ENCODE measurements at regions not wholly inside any gene's neighbourhood (a gene's known extent, or its start where the extent isn't known, plus 50 kb on each side); places are given as distances from the start of the nearest gene placed in this dataset.
"Not testable (repeated sequence)": the region's sequence is repeated elsewhere in the genome, so short reads cannot be mapped to it uniquely, and the experiment has no call there.

DNA sequence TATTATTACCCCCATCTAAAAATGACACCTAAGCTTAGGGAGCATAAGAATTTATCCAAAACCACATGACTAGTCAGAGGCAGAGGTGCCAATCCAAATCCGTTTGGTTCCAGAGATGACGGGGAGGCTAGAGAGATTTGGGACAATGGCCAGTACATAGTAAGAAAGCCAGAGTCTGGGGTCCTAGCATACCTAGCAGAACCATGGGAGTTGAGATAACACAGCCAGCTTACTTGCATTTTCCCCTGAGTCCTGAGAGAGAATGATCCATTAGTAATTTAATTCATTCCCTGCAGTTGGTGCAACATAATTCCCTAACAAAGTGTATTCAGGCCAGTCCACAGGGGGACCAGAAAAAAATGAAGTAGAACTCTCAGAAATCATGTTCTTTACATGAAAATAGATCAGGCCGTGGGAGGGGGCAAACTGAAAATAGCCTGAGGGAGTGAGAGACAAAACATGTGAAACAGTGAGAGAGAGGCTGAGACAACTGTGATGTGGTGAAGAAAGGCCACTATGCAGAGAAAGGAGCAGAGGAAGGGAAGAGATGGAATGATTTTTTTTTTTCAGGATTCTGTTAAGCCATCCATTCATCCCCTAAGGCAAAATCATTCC lies 243.3 kb downstream of the BRINP2 start:
- Histone ChIP-seq H3K27me3 (ENCODE audit: control insufficient read depth, insufficient read depth, low read length) (no peaks in the 10 kb centered on the region), H3K36me3 (ENCODE audit: control insufficient read depth, insufficient read depth, low read length) (no peaks in the 10 kb centered on the region), H3K4me3 (ENCODE audit: low read depth, low read length) (no peak overlapping the region)
- TF ChIP-seq, protein P1, sequence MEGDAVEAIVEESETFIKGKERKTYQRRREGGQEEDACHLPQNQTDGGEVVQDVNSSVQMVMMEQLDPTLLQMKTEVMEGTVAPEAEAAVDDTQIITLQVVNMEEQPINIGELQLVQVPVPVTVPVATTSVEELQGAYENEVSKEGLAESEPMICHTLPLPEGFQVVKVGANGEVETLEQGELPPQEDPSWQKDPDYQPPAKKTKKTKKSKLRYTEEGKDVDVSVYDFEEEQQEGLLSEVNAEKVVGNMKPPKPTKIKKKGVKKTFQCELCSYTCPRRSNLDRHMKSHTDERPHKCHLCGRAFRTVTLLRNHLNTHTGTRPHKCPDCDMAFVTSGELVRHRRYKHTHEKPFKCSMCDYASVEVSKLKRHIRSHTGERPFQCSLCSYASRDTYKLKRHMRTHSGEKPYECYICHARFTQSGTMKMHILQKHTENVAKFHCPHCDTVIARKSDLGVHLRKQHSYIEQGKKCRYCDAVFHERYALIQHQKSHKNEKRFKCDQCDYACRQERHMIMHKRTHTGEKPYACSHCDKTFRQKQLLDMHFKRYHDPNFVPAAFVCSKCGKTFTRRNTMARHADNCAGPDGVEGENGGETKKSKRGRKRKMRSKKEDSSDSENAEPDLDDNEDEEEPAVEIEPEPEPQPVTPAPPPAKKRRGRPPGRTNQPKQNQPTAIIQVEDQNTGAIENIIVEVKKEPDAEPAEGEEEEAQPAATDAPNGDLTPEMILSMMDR (IDR thresholded peaks at IDR 0.05; ENCODE audit: insufficient read depth, low read depth, low read length): no peak
- ChIA-PET POLR2A (no interaction called here), CTCF (interaction anchor here (1.6 kb wide), 1 partner anchor 8 kb away, joined by 4 read pairs; no protein-coding TSS in a partner anchor)
- DNase-seq (ENCODE audit: low read depth): no peak

DNA sequence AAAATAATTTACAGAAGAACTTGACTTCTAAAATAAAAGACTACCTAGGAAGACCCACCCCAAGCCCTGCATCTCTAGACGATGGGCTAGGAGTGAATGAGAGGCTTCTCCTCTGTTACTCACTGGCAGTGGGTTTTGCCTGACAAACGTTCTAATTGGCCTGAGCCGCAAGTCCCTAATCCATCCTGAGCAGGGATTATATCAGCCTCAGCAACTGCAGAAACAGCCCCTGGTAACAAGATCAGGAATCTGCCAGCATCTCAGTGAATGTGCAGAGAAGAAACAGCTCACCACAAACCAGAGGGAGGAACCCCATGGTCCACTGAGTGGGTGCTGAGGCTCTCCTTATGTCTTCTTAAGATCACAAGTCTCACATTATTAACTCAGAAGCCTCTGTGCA lies 240.6 kb downstream of the BRINP2 start:
- Histone ChIP-seq H3K4me3 (ENCODE audit: low read depth, low read length) (no peak overlapping the region), H3K27me3 (ENCODE audit: control insufficient read depth, insufficient read depth, low read length) (no peaks in the 10 kb centered on the region), H3K36me3 (ENCODE audit: control insufficient read depth, insufficient read depth, low read length) (no peaks in the 10 kb centered on the region)
- CTCF ChIA-PET: interaction anchor here (0.7 kb wide), 1 partner anchor 230 kb away, joined by 3 read pairs; no protein-coding TSS in a partner anchor
- DNase-seq (ENCODE audit: low read depth): no peak
- TF ChIP-seq, protein P1 (IDR thresholded peaks at IDR 0.05; ENCODE audit: insufficient read depth, low read depth, low read length): no peak
- POLR2A ChIA-PET: no interaction called here

DNA sequence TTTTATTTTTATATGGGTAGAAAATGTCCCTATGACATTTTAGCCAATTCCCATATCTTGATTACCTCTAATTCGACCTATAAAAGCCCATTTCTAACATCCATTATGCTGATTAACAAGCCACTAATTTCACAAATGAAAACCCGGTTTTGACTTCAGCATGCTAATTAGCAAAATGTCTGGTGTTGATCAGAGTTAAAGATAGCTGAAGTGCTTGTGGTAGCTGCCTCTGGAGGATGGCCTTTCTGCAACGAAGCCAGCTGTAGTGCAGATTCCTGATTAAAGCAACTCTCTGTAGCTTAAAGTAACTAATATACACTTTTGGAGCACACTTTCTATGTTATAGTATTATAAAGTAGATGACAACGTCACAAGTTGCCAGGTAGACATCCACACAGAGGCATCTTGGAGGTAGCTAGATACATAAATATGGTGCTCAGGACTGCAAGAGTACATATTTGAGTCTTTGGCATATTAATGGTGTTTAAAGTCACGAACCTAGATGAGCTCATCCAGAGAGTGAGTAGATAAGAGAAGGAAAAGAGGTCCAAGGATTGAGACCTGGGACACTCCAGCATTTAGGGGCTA lies 239.5 kb downstream of the BRINP2 start:
- CTCF ChIA-PET: interaction anchor here (1.0 kb wide), 1 partner anchor 10 kb away, joined by 3 read pairs; no protein-coding TSS in a partner anchor
- Histone ChIP-seq H3K36me3 (ENCODE audit: control insufficient read depth, insufficient read depth, low read length) (no peaks in the 10 kb centered on the region), H3K27me3 (ENCODE audit: control insufficient read depth, insufficient read depth, low read length) (no peaks in the 10 kb centered on the region), H3K4me3 (ENCODE audit: low read depth, low read length) (no peak overlapping the region)
- POLR2A ChIA-PET: no interaction called here
- TF ChIP-seq, protein P1 (IDR thresholded peaks at IDR 0.05; ENCODE audit: insufficient read depth, low read depth, low read length): no peak
- no peak for DNase-seq (ENCODE audit: low read depth)

DNA sequence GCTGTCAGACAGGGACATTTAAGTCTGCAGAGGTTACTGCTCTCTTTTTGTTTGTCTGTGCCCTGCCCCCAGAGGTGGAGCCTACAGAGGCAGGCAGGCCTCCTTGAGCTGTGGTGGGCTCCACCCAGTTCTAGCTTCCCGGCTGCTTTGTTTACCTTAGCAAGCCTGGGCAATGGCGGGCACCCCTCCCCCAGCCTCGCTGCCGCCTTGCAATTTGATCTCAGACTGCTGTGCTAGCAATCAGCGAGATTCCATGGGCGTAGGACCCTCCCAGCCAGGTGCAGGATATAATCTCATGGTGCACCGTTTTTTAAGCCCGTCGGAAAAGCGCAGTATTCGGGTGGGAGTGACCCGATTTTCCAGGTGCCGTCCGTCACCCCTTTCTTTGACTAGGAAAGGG lies 235.6 kb downstream of the BRINP2 start:
- H3K27me3 ChIP-seq (ENCODE audit: control insufficient read depth, insufficient read depth, low read length); H3K36me3 ChIP-seq (ENCODE audit: control insufficient read depth, insufficient read depth, low read length); CTCF ChIA-PET; DNase-seq (ENCODE audit: low read depth); H3K4me3 ChIP-seq (ENCODE audit: low read depth, low read length); POLR2A ChIA-PET: not testable (repeated sequence)

DNA sequence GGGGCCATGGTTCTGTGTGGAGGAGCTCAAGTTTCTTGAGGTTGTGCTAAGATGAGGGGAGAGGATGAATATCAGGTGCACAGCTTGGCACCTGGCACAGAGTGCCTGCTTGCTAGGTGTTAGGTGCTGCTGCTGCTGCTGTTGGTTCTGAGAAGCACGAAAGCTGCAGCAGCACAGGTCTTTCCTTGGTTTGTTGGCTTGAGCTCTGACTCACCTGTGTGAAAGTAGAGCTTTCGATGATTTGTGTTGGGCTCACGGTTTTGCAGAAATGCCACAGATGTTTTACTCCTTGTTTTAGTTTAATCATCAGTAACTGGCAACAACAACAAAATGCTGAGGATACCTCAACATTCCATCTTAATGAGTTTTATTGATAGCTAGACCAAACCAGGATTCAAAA lies 221.6 kb downstream of the BRINP2 start:
- ChIA-PET CTCF (no interaction called here), POLR2A (no interaction called here)
- no peak for DNase-seq (ENCODE audit: low read depth)
- no peak overlapping the region for H3K4me3 ChIP-seq (ENCODE audit: low read depth, low read length)
- no peaks in the 10 kb centered on the region for H3K27me3 ChIP-seq (ENCODE audit: control insufficient read depth, insufficient read depth, low read length)
- TF ChIP-seq, protein P1 (IDR thresholded peaks at IDR 0.05; ENCODE audit: insufficient read depth, low read depth, low read length): no peak
- H3K36me3 ChIP-seq (ENCODE audit: control insufficient read depth, insufficient read depth, low read length): no peaks in the 10 kb centered on the region
